ENCODE measurements at regions not wholly inside any gene's neighbourhood (a gene's known extent, or its start where the extent isn't known, plus 50 kb on each side); places are given as distances from the start of the nearest gene placed in this dataset.

DNA sequence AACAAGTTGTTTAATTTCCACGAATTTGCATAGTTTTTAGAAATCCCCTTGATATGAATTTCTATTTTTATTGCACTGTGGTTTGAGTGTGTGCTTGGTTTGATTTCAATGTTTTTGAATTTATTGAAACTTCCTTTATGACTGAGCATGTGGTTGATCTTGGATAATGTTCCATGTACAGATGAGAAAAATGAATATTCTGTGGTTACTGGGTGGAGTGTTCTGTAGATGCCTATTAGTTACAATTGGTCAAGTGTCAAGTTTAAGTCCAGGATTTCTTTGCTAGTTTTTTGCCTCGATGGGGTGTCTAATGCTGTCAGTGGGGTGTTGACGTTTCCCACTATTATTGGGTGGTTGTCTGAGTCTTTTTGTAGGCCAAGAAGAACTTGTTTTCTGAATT, 319.5 kb upstream of the ACTBL2 start:
- TF ChIP-seq GATA2 (IDR thresholded peaks at IDR 0.05; ENCODE audit: low read depth, low read length) (no peak), GATA3 (IDR thresholded peaks at IDR 0.05; ENCODE audit: low read depth, low read length) (no peak)
